ENCODE measurements at regions not wholly inside any gene's neighbourhood (a gene's known extent, or its start where the extent isn't known, plus 50 kb on each side); places are given as distances from the start of the nearest gene placed in this dataset.

GRCh38 chr1:99496067-99496466 lies 149.8 kb upstream of the PALMD start:
- Histone ChIP-seq H3K9ac (replicated peaks in 1 of 4; ENCODE audit: extremely low read depth in 1 of 4, low read depth in 3 of 4, low read length in 3 of 4) (no peak overlapping the region), H4K91ac (replicated peaks; ENCODE audit: insufficient read length, low read length) (no peak overlapping the region), H3K4me3 (ENCODE audit: extremely low read depth in 1 of 4, insufficient read depth in 2 of 4, low read depth in 3 of 4, low read length in 4 of 4) (no peak overlapping the region), H4K20me1 (replicated peaks in 1 of 2; ENCODE audit: control insufficient read depth in 1 of 2, insufficient read depth in 2 of 2, low read length in 2 of 2) (no peaks in the 10 kb centered on the region), H3K79me1 (ENCODE audit: low read depth, low read length) (no peaks in the 10 kb centered on the region), H3K36me3 (ENCODE audit: control insufficient read depth in 2 of 4, insufficient read depth in 4 of 4, low read length in 3 of 4) (no peaks in the 10 kb centered on the region), H3K9me3 (ENCODE audit: insufficient read depth in 2 of 2, low read depth in 1 of 2, low read length in 1 of 2) (no peaks in the 10 kb centered on the region), H2AFZ (ENCODE audit: low read length) (no peak overlapping the region), H3K23ac (ENCODE audit: insufficient read length) (no peak overlapping the region), H2AK5ac (ENCODE audit: low read depth, low read length) (no peak overlapping the region), H3K18ac (ENCODE audit: extremely low read depth, low read length) (no peak overlapping the region), H3K27me3 (replicated peaks in 1 of 4; ENCODE audit: control insufficient read depth in 3 of 4, extremely low read depth in 1 of 4, insufficient read depth in 3 of 4, low read length in 3 of 4) (no peaks in the 10 kb centered on the region), H4K5ac (ENCODE audit: insufficient read length, low read depth, low read length) (no peak overlapping the region), H3K4me2 (ENCODE audit: insufficient read depth in 1 of 2, low read depth in 2 of 2, low read length in 2 of 2) (no peak overlapping the region), H2BK5ac (ENCODE audit: low read depth, low read length) (no peak overlapping the region), H3K23me2 (ENCODE audit: low read depth, low read length) (no peaks in the 10 kb centered on the region), H3K4ac (replicated peaks; ENCODE audit: insufficient read length, low read depth, low read length) (no peak overlapping the region), H3K79me2 (ENCODE audit: control insufficient read depth in 1 of 2, insufficient read depth in 2 of 2, low read length in 2 of 2) (no peaks in the 10 kb centered on the region), H3K27ac (ENCODE audit: low read depth, low read length) (no peak overlapping the region), H2BK120ac (replicated peaks; ENCODE audit: low read depth, low read length) (no peak overlapping the region), H2BK12ac (ENCODE audit: low read depth, low read length) (no peak overlapping the region), H3K4me1 (replicated peaks in 1 of 4; ENCODE audit: control insufficient read depth in 3 of 4, insufficient read depth in 4 of 4, low read length in 3 of 4) (no peaks in the 10 kb centered on the region; a peak in 1 of 7 replicates), H2BK15ac (ENCODE audit: low read length) (no peak overlapping the region), H2BK20ac (ENCODE audit: low read length) (no peak overlapping the region), H3K14ac (ENCODE audit: insufficient read length) (no peak overlapping the region), H3K56ac (replicated peaks; ENCODE audit: insufficient read length, low read depth, low read length) (no peak overlapping the region), H4K8ac (ENCODE audit: extremely low read depth, insufficient read depth, low read length) (no peak overlapping the region)
- POLR2A ChIA-PET (ENCODE audit: partially characterized antibody), result no interaction called here
- 86% methylated on average over 3 of the region's 3 CpGs; no CpG with 5 or more reads in 1 of the 2 experiments for WGBS, 2 experiments (ENCODE audit: extremely low coverage in 1 of 2, insufficient coverage in 1 of 2, insufficient read length in 1 of 2, insufficient replicate concordance in 2 of 2, low coverage in 1 of 2, low lambda C conversion rate in 2 of 2, missing lambda C conversion rate in 1 of 2)
- no peak for FAIRE-seq
- no peak for DNase-seq (ENCODE audit: low read depth in 1 of 2, low spot score in 2 of 2)
- CTCF ChIA-PET (ENCODE audit: partially characterized antibody), result interaction anchor here (0.9 to 2.7 kb wide), 4 partner anchors 9 to 149 kb away, joined by 3 to 13 read pairs (median 3); no protein-coding TSS in a partner anchor
- no peak for TF ChIP-seq SP4 (IDR thresholded peaks at IDR 0.05; ENCODE audit: low read length)
